CD1c-positive myeloid dendritic cell (primary cell): ENCODE measurements at regions not wholly inside any gene's neighbourhood (a gene's known extent, or its start where the extent isn't known, plus 50 kb on each side); places are given as distances from the start of the nearest gene placed in this dataset.
"Not testable (repeated sequence)": the region's sequence is repeated elsewhere in the genome, so short reads cannot be mapped to it uniquely, and the experiment has no call there.

Source experiments
- DNase-seq: peaks from one replicate; pipeline ENCODE4 v3.0.0-alpha.2; 2016; ENCODE audit errors: extremely low spot score

DNA sequence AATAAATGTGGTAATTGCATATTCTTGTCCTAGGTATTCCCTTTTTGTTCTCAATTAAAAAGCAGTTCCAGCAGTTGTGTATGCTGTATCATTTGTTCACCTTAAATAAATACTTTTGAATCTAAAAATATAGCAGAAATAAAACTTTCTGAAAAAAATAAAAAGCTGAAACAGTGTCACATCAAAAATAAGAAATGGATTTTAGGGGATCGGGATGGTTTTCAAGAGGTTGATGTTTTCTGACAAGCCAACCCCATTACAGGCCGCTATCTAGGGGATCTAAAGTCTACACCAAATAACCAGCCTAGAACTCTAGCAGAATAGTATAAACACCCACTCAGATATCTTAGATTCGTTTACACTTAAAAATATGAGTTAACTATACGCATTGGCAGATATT is 95.4 kb upstream of the MAML3 start:
- peak; percentile 15 for DNase-seq

DNA sequence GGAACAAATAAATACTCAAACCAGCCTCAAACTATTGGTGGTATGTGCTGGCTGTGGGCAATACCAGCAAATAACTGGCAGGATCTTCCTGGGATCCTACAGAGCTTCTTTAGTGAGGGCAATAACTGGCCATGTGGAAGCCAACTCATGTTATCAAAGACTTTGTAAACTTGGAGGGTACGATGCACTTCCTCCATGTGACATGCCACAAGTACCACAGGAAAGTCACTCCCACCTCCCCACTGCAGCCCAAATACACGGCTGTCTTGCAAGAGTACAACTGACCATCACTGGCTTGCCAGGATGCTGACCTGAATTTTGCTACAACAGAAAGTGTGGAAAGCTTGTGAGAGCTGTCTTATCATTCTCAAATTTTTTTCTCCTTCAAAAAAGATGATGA is 93.3 kb upstream of the MAML3 start:
- DNase-seq, result no peak

DNA sequence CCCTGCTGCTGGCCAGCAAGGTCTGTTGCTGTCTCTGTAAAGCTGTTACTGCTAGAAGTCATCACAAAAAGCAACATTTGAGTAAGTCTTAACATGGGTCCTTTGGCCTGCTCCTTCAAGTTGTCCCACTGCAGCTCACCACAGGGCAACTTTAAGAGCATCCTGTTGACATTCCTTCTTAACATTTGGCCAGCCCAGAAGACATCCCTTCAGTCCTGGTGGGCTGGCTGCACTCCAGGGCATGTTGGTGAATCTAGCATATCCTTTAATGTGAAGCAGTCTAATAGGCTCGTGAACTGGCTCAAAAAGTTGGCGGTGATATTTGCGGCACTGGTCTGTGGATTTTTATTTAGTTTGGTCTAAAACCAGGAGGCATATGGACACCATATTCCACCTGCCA is 92.2 kb upstream of the MAML3 start:
- no peak for DNase-seq

GRCh38 chr4:140244328-140244727 is 90.3 kb upstream of the MAML3 start:
- DNase-seq, result no peak

GRCh38 chr4:140243278-140243753 is 89.3 kb upstream of the MAML3 start:
- DNase-seq, result peak; percentile 28

DNA sequence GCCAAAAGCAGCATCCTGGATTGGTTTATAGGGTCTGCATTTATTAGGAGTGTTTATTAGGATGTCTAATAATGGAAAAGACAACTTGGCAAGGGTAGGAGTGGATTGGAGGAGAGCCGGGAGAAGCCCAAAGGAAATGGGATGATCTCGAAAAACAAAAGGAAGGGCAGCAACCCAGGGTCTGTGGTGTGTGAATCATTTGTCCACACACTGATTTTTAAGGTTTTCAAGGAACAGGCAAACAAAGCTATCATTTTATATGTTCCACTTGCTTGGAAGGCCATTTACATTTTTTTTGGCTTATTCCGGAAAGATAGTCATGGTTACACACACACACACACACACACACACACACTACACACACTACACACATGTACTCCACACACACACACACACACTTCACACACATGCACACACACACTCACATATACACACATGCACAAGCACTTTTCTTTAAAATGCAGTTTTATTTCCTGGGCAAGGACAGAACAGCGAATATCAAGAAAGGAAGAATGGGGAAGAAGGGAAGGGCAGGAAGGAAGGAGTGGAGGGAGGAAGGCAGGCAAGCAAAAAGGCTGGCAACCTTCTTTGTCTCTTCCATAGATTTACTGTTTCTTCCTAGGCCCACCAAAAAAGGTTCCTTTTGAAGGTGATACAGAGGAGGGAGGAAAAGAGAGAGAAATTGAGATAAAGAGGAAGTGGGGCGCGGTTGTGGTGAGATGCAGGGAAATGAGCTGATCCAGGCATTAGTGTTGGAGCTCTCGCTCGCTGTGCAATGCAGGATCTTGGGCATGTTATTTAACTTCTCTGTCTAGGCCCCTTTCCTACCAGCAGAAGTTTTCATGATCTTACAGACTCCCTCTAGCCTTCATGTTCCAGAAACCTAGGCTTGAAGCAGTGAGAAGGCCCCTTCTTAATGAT is 88.6 kb upstream of the MAML3 start:
- DNase-seq, result peak; percentile 57

DNA sequence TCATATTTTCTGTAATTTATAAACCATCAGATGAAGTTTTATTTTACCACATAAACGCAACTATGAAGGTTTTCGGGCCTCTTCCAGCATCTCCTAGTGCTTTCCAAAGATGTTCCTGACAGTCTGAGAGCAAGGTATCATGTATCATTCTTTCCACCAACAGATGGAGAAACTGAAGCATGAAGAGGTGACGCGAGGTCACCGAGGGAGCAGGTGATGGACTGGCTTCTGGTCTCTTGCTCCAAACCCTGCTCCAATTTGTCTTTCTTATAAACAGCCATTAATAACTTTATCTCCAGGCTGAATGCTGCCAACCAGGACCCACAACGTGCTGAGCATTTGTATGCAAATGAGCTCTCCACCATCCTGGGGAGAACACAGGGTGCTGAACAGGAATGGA is 86.3 kb upstream of the MAML3 start:
- no peak for DNase-seq

GRCh38 chr4:140239311-140239710 is 85.3 kb upstream of the MAML3 start:
- DNase-seq, result no peak

GRCh38 chr4:140238351-140239056 is 84.5 kb upstream of the MAML3 start:
- peak; percentile 82 for DNase-seq

DNA sequence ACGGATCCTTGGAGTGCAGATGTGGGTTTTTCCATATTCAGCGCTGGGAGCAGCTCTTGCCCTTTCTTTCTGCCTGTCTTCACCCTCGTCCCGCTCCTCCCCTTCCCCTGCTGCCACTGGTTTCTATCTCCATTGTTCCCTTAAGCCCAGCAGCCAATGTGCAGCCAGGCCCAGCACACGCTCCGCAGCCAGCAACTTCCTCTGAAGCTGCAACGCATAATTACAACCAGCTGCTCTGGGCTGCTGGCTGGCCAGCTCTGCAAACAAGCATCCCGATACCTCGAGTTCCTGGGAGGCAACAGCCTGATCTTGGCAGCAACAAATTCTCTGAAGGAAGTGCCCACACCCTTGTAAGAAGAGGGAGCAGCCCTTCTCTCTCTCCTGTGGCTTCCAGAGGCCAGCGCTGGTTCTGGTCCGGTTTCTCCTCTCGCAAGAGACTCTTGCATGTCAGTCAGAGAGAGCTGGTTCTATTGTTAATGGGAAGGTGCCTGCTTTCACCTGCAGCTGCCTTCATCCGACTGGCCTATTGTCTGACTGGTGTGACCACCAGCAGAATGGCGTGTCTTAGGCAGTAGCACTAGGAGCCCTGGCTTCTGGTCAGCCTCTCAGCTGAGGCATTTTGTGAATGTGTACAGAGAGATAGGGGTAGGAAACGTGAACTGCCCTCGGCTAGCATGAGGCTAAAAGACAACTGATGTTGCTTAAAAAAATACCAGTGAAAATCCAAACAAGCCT is 83.8 kb upstream of the MAML3 start:
- peak; percentile 76 for DNase-seq

DNA sequence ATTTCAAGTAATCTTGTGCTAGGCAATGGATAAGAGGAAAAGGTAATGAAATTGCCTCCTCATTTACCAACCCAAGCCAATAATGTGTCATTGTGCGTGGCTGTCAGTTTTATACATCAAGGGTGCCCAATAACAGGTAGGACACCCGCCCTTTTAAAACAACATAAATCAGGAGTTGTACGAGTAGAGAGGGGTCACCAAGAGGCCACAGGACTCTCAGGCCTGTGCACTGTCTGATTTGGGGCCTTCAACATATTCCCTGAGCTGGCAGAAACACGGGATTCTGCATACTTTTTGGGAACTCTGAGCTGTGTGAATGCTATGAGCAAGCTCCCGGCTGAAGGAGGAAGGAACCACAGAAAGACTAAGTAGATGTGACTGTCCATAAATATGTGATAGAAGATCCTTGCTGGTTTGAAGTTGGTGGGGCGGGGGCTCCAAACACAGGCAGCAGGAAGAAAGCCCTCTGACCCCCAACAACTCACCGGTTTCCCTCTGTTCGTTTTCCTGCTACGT is 82.7 kb upstream of the MAML3 start:
- DNase-seq, result no peak

DNA sequence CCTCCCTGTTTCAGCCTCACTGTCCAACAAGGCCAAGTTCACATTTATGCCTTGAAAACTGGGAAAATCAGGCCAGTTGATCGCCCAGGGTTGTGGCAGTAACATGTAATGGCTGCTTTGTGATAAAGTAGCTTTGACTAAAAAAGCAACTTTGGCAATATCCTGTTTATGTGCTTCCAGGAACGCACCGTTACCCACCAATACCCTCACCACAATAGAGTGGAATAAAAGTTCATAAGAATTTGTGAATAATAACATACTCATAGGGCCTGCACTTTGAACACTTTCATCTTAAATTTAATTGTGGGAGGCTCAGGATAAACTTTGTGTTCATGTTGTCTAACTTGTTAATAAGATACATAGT is 80.7 kb upstream of the MAML3 start:
- no peak for DNase-seq

GRCh38 chr4:140233791-140234696 is 80.1 kb upstream of the MAML3 start:
- no peak for DNase-seq

GRCh38 chr4:140229881-140230280 is 75.9 kb upstream of the MAML3 start:
- DNase-seq, result no peak

- no peak for DNase-seq
These were observed 73.3 kb upstream of the MAML3 start for GRCh38 chr4:140227286-140227685.

- no peak for DNase-seq
These were observed 69.2 kb upstream of the MAML3 start for GRCh38 chr4:140223056-140223810.

DNA sequence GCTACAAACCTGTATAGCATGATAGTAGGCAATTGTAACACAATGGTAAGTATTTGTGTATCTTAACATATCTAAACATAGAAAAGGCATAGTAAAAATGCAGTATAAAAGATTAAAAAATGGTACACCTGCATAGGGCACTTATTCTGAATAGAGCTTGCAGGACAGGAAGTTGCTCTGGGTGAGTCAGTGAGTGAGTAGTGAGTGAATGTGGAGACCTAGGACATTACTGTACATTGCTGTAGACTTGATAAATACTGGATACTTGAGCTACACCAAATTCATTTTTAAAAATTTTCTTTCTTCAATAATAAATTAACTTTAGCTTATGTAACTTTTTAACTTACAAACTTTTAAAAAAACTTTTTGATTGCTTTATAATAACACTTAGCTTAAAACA is 68.2 kb upstream of the MAML3 start:
- no peak for DNase-seq

DNA sequence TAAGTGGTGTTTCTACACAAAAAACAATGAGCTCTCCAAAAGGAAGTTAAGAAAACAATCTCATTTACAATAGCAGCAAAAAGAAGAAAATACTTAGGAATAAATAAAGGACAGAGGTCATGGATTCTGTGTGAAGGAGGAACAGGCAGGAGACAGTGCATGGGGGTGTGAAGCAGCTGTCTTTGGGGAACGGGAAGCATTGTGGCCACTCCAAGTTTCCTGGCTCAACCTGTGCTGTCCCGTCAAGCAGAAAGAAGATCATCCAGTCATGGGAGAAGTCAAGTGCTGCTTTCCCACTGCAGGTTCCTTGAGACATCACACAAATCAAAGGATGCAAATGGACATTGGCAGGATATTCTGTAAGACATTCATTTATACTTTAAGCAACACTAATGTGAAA is 66.1 kb upstream of the MAML3 start:
- DNase-seq, result peak; percentile 28

DNA sequence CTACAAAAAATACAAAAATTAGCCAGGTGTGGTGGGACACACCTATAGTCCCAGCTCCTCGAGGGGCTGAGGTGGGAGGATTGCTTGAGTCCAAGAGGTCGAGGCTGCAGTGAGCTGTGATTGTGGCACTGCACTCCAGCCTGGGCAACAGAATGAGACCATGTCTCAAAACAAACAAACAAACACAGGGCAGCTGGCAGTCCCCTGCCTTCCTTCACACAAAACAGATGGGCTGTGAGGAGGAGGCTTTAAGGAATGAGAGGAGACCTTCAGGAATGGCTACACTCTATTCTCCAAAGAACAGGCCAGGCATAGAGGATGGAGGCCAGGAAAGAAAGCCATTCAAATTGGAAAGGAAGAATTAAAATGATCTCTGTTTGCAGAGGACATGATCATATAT is 65.6 kb upstream of the MAML3 start:
- no peak for DNase-seq

DNA sequence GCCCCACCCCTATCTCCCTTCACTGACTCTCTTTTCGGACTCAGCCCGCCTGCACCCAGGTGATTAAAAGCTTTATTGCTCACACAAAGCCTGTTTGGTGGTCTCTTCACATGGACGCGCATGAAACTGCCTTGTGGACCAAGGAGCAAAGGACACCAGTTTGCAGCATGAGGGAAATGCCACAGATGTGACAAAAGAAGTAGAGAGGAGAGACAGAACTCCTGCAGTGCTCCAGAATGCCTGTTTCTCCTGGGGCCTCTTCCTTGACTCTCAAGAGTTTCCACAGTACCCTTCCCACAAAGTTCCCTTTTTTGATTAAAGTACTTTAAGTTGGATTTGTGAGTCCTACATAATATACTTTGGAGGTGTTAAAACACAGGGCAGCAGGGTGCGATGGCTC is 65.1 kb upstream of the MAML3 start:
- DNase-seq, result not testable (repeated sequence)
